HG03159 (cell line): ENCODE measurements at regions not wholly inside any gene's neighbourhood (a gene's known extent, or its start where the extent isn't known, plus 50 kb on each side); places are given as distances from the start of the nearest gene placed in this dataset.
A peak's percentile ranks its signal among the peaks of the same experiment; 100 is the strongest.
"Not testable (repeated sequence)": the region's sequence is repeated elsewhere in the genome, so short reads cannot be mapped to it uniquely, and the experiment has no call there.

Source experiments
- ATAC-seq: cut with Tn5 transposase; IDR thresholded peaks from one replicate; pipeline ENCODE4 v1.9.1; 2021; ENCODE audit warnings: mild to moderate bottlenecking, moderate library complexity; ENCODE audit not compliant: unreplicated experiment

GRCh38 chr5:164071671-164072070 lies 566.3 kb downstream of the MAT2B start:
- ATAC-seq: no peak

- ATAC-seq: no peak
Observed at GRCh38 chr5:164073081-164073480, 567.7 kb downstream of the MAT2B start.

GRCh38 chr5:164076556-164076955 lies 571.1 kb downstream of the MAT2B start:
- no peak for ATAC-seq

- no peak for ATAC-seq
Observed at GRCh38 chr5:164090358-164090757, 584.9 kb downstream of the MAT2B start.

- no peak for ATAC-seq
Observed at GRCh38 chr5:164091836-164092235, 586.4 kb downstream of the MAT2B start.

- ATAC-seq: no peak
Observed at GRCh38 chr5:164094291-164094690, 588.9 kb downstream of the MAT2B start.

GRCh38 chr5:164097749-164098148 lies 592.3 kb downstream of the MAT2B start:
- ATAC-seq: no peak

- no peak for ATAC-seq
Observed at GRCh38 chr5:164098531-164098930, 593.1 kb downstream of the MAT2B start.

- no peak for ATAC-seq
Observed at GRCh38 chr5:164098979-164099378, 593.6 kb downstream of the MAT2B start.

- no peak for ATAC-seq
Observed at GRCh38 chr5:164115420-164115819, 610.0 kb downstream of the MAT2B start.

- no peak for ATAC-seq
Observed at GRCh38 chr5:164119806-164120447, 614.5 kb downstream of the MAT2B start.

- ATAC-seq: no peak
Observed at GRCh38 chr5:164127527-164127926, 622.1 kb downstream of the MAT2B start.

- no peak for ATAC-seq
Observed at GRCh38 chr5:164132358-164132757, 626.9 kb downstream of the MAT2B start.

GRCh38 chr5:164137095-164137494 lies 631.7 kb downstream of the MAT2B start:
- no peak for ATAC-seq

GRCh38 chr5:164139423-164139822 lies 634.0 kb downstream of the MAT2B start:
- peak; percentile 56 for ATAC-seq

GRCh38 chr5:164145458-164145857 lies 640.0 kb downstream of the MAT2B start:
- ATAC-seq: no peak

- ATAC-seq: no peak
Observed at GRCh38 chr5:164146223-164146622, 640.8 kb downstream of the MAT2B start.

GRCh38 chr5:164148292-164148691 lies 642.9 kb downstream of the MAT2B start:
- no peak for ATAC-seq

GRCh38 chr5:164152539-164152938 lies 647.1 kb downstream of the MAT2B start:
- ATAC-seq: not testable (repeated sequence)

GRCh38 chr5:164153469-164154172 lies 648.2 kb downstream of the MAT2B start:
- ATAC-seq: no peak

- ATAC-seq: no peak
Observed at GRCh38 chr5:164170814-164171213, 665.4 kb downstream of the MAT2B start.

- ATAC-seq: no peak
Observed at GRCh38 chr5:164175083-164175482, 669.7 kb downstream of the MAT2B start.

GRCh38 chr5:164179406-164179805 lies 674.0 kb downstream of the MAT2B start:
- no peak for ATAC-seq
